ENCODE measurements at regions not wholly inside any gene's neighbourhood (a gene's known extent, or its start where the extent isn't known, plus 50 kb on each side); places are given as distances from the start of the nearest gene placed in this dataset.

DNA sequence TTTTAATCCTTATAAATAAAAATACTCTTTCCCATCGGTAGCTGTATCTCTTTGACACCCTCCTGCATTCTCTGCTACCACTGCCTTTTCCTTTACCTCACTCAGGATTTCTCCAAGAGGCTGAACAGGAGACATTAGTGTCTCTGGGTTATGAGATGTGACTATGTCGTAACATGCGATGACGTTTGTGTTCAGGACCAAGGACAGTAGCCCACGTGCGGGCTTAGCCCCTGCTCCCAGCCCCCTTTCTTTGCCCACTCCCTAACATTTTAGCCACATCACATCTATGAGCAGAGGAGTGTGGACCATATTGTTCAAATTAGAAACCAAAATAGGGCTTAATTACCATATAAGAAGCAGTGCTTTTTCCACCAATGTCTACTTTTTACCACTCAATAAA is 369.3 kb downstream of the FBXW7 start:
- no peaks in the 10 kb centered on the region for H3K4me1 ChIP-seq (ENCODE audit: insufficient read depth)
- H3K36me3 ChIP-seq (replicated peaks; ENCODE audit: insufficient read depth, low read depth) = no peaks in the 10 kb centered on the region
- DNase-seq (ENCODE audit: low spot score) = peak; percentile 40
- H3K27ac ChIP-seq = no peak overlapping the region
- H3K79me2 ChIP-seq = no peaks in the 10 kb centered on the region
- no peak overlapping the region for H3K4me2 ChIP-seq
- no peak overlapping the region for H3K4me3 ChIP-seq
- H2AFZ ChIP-seq = no peak overlapping the region
- H3K27me3 ChIP-seq = no peaks in the 10 kb centered on the region
- H4K20me1 ChIP-seq (ENCODE audit: insufficient read depth, poor library complexity, severe bottlenecking) = no peaks in the 10 kb centered on the region
- TF ChIP-seq EZH2phosphoT487 (IDR thresholded peaks at IDR 0.05; ENCODE audit: low read depth, severe bottlenecking, unreplicated experiment) (no peak), EZH2 (IDR thresholded peaks at IDR 0.05; ENCODE audit: borderline replicate concordance) (no peak)
- TF ChIP-seq, protein P1, sequence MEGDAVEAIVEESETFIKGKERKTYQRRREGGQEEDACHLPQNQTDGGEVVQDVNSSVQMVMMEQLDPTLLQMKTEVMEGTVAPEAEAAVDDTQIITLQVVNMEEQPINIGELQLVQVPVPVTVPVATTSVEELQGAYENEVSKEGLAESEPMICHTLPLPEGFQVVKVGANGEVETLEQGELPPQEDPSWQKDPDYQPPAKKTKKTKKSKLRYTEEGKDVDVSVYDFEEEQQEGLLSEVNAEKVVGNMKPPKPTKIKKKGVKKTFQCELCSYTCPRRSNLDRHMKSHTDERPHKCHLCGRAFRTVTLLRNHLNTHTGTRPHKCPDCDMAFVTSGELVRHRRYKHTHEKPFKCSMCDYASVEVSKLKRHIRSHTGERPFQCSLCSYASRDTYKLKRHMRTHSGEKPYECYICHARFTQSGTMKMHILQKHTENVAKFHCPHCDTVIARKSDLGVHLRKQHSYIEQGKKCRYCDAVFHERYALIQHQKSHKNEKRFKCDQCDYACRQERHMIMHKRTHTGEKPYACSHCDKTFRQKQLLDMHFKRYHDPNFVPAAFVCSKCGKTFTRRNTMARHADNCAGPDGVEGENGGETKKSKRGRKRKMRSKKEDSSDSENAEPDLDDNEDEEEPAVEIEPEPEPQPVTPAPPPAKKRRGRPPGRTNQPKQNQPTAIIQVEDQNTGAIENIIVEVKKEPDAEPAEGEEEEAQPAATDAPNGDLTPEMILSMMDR (IDR thresholded peaks at IDR 0.05; ENCODE audit: poor library complexity) = no peak
- no peaks in the 10 kb centered on the region for H3K9me2 ChIP-seq (replicated peaks; ENCODE audit: insufficient read depth)
- 23% methylated on average over 6 of the region's 6 CpGs for WGBS (ENCODE audit: low lambda C conversion rate, missing lambda C conversion rate)
- no peaks in the 10 kb centered on the region for H3K9me3 ChIP-seq (ENCODE audit: low read depth)

DNA sequence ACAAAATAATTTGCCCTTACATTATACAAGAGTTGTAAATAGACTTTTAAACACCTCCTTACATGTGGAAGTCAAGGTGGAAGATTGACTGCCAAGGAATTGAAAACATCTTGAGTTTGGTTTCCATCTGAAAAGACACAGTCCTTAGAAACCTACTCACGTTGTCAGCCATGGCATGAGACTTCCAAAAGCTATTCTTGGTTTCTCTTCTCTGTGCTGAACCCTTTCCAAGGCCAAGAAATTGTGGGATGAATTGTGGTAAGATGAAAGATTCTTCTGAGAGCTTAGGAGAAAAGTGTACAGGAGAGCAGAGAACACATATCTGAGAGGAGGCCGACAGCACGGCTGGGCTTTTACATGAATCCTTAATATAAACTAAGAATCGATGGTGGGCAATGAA is 370.0 kb downstream of the FBXW7 start:
- 87% methylated on average over 4 of the region's 4 CpGs for WGBS (ENCODE audit: low lambda C conversion rate, missing lambda C conversion rate)
- H3K9me2 ChIP-seq (replicated peaks; ENCODE audit: insufficient read depth) = no peaks in the 10 kb centered on the region
- TF ChIP-seq EZH2phosphoT487 (IDR thresholded peaks at IDR 0.05; ENCODE audit: low read depth, severe bottlenecking, unreplicated experiment) (no peak), EZH2 (IDR thresholded peaks at IDR 0.05; ENCODE audit: borderline replicate concordance) (no peak)
- TF ChIP-seq, protein P1 (IDR thresholded peaks at IDR 0.05; ENCODE audit: poor library complexity) = no peak
- H3K36me3 ChIP-seq (replicated peaks; ENCODE audit: insufficient read depth, low read depth) = no peaks in the 10 kb centered on the region
- DNase-seq (ENCODE audit: low spot score) = no peak
- H3K27me3 ChIP-seq = no peaks in the 10 kb centered on the region
- H3K4me3 ChIP-seq = no peak overlapping the region
- no peaks in the 10 kb centered on the region for H3K4me1 ChIP-seq (ENCODE audit: insufficient read depth)
- no peaks in the 10 kb centered on the region for H3K9me3 ChIP-seq (ENCODE audit: low read depth)
- H4K20me1 ChIP-seq (ENCODE audit: insufficient read depth, poor library complexity, severe bottlenecking) = no peaks in the 10 kb centered on the region
- no peaks in the 10 kb centered on the region for H3K79me2 ChIP-seq
- no peak overlapping the region for H3K27ac ChIP-seq
- H3K4me2 ChIP-seq = no peak overlapping the region
- no peak overlapping the region for H2AFZ ChIP-seq

DNA sequence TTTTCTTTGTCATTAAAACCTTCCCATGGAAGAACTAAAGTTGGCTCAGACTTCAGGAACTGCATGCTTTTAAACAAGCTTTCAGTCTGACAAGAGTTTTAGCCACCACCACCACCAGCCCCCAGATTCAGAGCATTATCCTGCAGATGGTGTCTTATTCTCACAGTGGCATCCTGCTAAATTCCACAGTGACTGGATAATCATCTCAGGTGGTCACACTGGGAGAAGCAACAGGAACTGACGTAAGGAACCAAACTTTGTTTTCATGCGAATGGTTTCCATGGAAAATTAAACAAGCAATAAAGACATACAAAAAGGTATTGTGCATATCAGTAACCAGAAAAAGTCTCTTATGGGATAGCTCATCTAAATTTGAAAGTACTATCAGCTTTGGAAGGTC is 370.7 kb downstream of the FBXW7 start:
- no peaks in the 10 kb centered on the region for H3K36me3 ChIP-seq (replicated peaks; ENCODE audit: insufficient read depth, low read depth)
- no peak for DNase-seq (ENCODE audit: low spot score)
- H3K9me3 ChIP-seq (ENCODE audit: low read depth) = no peaks in the 10 kb centered on the region
- no peak overlapping the region for H3K4me3 ChIP-seq
- no peak overlapping the region for H2AFZ ChIP-seq
- H3K4me2 ChIP-seq = no peak overlapping the region
- no peaks in the 10 kb centered on the region for H3K27me3 ChIP-seq
- no peaks in the 10 kb centered on the region for H3K4me1 ChIP-seq (ENCODE audit: insufficient read depth)
- WGBS (ENCODE audit: low lambda C conversion rate, missing lambda C conversion rate) = 30% methylated on average over 2 of the region's 2 CpGs
- H4K20me1 ChIP-seq (ENCODE audit: insufficient read depth, poor library complexity, severe bottlenecking) = no peaks in the 10 kb centered on the region
- no peaks in the 10 kb centered on the region for H3K9me2 ChIP-seq (replicated peaks; ENCODE audit: insufficient read depth)
- TF ChIP-seq EZH2 (IDR thresholded peaks at IDR 0.05; ENCODE audit: borderline replicate concordance) (no peak), EZH2phosphoT487 (IDR thresholded peaks at IDR 0.05; ENCODE audit: low read depth, severe bottlenecking, unreplicated experiment) (no peak)
- TF ChIP-seq, protein P1 (IDR thresholded peaks at IDR 0.05; ENCODE audit: poor library complexity) = no peak
- H3K27ac ChIP-seq = no peak overlapping the region
- H3K79me2 ChIP-seq = no peaks in the 10 kb centered on the region

DNA sequence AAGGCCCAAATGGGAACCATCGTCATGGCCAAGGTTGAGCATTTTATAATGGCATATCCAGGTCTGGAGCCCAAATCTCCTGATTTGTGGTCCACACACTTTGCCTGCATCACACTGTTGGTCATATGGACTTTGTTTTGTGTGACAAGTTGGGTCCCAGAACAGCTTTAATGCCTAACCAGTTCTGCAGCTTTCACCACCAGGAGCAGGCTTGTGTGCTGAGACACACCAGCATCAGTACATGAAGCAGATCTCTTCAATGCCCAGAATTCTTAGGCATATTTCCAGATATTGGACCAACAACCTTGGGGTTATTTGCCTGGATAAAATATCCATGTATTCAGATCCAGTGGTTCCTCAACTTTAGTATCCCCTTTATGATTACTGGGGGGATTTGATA is 371.3 kb downstream of the FBXW7 start:
- Histone ChIP-seq H3K9me2 (replicated peaks; ENCODE audit: insufficient read depth) (no peaks in the 10 kb centered on the region), H3K27ac (no peak overlapping the region), H3K4me2 (no peak overlapping the region), H3K4me3 (no peak overlapping the region), H3K79me2 (no peaks in the 10 kb centered on the region), H3K9me3 (ENCODE audit: low read depth) (no peaks in the 10 kb centered on the region), H3K27me3 (no peaks in the 10 kb centered on the region), H3K4me1 (ENCODE audit: insufficient read depth) (no peaks in the 10 kb centered on the region), H4K20me1 (ENCODE audit: insufficient read depth, poor library complexity, severe bottlenecking) (no peaks in the 10 kb centered on the region), H3K36me3 (replicated peaks; ENCODE audit: insufficient read depth, low read depth) (no peaks in the 10 kb centered on the region), H2AFZ (no peak overlapping the region)
- no peak for TF ChIP-seq EZH2phosphoT487 (IDR thresholded peaks at IDR 0.05; ENCODE audit: low read depth, severe bottlenecking, unreplicated experiment)
- TF ChIP-seq, protein P1 (IDR thresholded peaks at IDR 0.05; ENCODE audit: poor library complexity) = no peak
- TF ChIP-seq EZH2 (IDR thresholded peaks at IDR 0.05; ENCODE audit: borderline replicate concordance) = no peak
- DNase-seq (ENCODE audit: low spot score) = no peak
- WGBS (ENCODE audit: low lambda C conversion rate, missing lambda C conversion rate) = 96% methylated on average over 1 of the region's 1 CpG

Data from hepatocyte (in vitro differentiated cells).